ENCODE measurements at regions not wholly inside any gene's neighbourhood (a gene's known extent, or its start where the extent isn't known, plus 50 kb on each side); places are given as distances from the start of the nearest gene placed in this dataset.

- Histone ChIP-seq H4K20me1 (ENCODE audit: control insufficient read depth, insufficient read depth) (no peaks in the 10 kb centered on the region), H3K9ac (ENCODE audit: control insufficient read depth, insufficient read depth, low read length) (no peak overlapping the region), H3K4me1 (ENCODE audit: control insufficient read depth, insufficient read depth, low read length) (no peaks in the 10 kb centered on the region), H3K27ac (ENCODE audit: control insufficient read depth, insufficient read depth) (no peak overlapping the region), H3K79me2 (ENCODE audit: control insufficient read depth, insufficient read depth, low read length) (no peaks in the 10 kb centered on the region), H3K4me3 (no peak overlapping the region), H3K27me3 (replicated peaks in 1 of 2; ENCODE audit: control insufficient read depth in 2 of 2, insufficient read depth in 2 of 2, low read length in 1 of 2) (no peaks in the 10 kb centered on the region), H3K9me3 (replicated peaks; ENCODE audit: control insufficient read depth, insufficient read depth, low read length) (no peaks in the 10 kb centered on the region), H3K36me3 (ENCODE audit: control insufficient read depth in 2 of 2, insufficient read depth in 2 of 2, low read length in 1 of 2) (no peaks in the 10 kb centered on the region), H2AFZ (ENCODE audit: control insufficient read depth, low read depth, low read length) (no peak overlapping the region), H3K4me2 (ENCODE audit: control insufficient read depth, insufficient read depth) (no peak overlapping the region)
- WGBS (ENCODE audit: insufficient coverage, insufficient replicate concordance, low lambda C conversion rate, missing lambda C conversion rate) = 17% methylated on average over 7 of the region's 7 CpGs
- ChIA-PET SMC1A (ENCODE audit: uncharacterized antibody, unreplicated experiment) (no interaction called here), CTCF (no interaction called here), RAD21 (ENCODE audit: unreplicated experiment) (no interaction called here), POLR2A (no interaction called here)
- DNase-seq (ENCODE audit: low read depth, low spot score) (no peak), FAIRE-seq (no peak), ATAC-seq (no peak)
- intact Hi-C loops (cut with micrococcal nuclease; ENCODE audit: unreplicated experiment) (no loop called here), in situ Hi-C loops (cut with MboI) (no loop called here)
- BruUV-seq (replicated peaks) = no TSS peak
- TF ChIP-seq SMC3 (IDR thresholded peaks at IDR 0.05; ENCODE audit: borderline replicate concordance, low read length) (no peak), E4F1 (IDR thresholded peaks at IDR 0.05; ENCODE audit: borderline replicate concordance, partially characterized antibody) (no peak), YBX1 (IDR thresholded peaks at IDR 0.05) (no peak), PML (IDR thresholded peaks at IDR 0.05; ENCODE audit: low read length) (no peak), NBN (IDR thresholded peaks at IDR 0.05) (no peak), PBX3 (IDR thresholded peaks at IDR 0.05; ENCODE audit: insufficient replicate concordance, low read depth, low read length) (no peak), ELK1 (IDR thresholded peaks at IDR 0.05; ENCODE audit: low read depth, low read length) (no peak), GABPA (IDR thresholded peaks at IDR 0.05; ENCODE audit: low read depth) (no peak), NKRF (conservative IDR thresholded peaks at IDR 0.05) (no peak), LARP7 (IDR thresholded peaks at IDR 0.05) (no peak), ASH2L (IDR thresholded peaks at IDR 0.05; ENCODE audit: borderline replicate concordance, low read depth) (no peak), BCLAF1 (IDR thresholded peaks at IDR 0.05) (no peak)
Measured at GRCh38 chr5:93008502-93009207, 572.4 kb downstream of the NR2F1-AS1 start.

Measured in GM12878 (cell line).